ENCODE measurements at regions not wholly inside any gene's neighbourhood (a gene's known extent, or its start where the extent isn't known, plus 50 kb on each side); places are given as distances from the start of the nearest gene placed in this dataset.

DNA sequence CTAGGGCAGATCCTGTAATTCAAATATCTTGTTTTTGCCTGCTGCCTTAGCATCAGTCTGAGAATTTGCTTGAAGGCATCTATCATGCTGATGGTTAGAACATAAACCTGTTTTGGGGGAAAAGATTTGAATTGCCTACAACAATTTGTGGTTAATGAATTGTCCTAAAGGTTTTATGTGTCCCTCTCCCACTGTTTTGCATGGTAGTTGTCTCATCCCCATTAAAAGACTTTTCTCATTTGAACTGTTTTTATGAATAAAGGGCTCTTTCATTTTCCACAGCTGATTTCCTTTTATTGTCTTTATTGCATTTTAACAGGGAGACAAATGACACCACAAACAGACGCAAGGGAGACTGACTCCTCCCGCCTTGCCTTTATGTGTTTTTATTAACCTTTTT, 275.6 kb downstream of the PIK3C3 start:
- Histone ChIP-seq H3K27ac (no peak overlapping the region), H3K4me3 (no peak overlapping the region), H3K36me3 (no peaks in the 10 kb centered on the region), H3K27me3 (no peaks in the 10 kb centered on the region), H3K4me1 (no peaks in the 10 kb centered on the region), H3K9me3 (no peaks in the 10 kb centered on the region)
- no peak for DNase-seq
- intact Hi-C loops (cut with DNase I; ENCODE audit: low total_unique reads), result no loop called here
- TF ChIP-seq, protein P1, sequence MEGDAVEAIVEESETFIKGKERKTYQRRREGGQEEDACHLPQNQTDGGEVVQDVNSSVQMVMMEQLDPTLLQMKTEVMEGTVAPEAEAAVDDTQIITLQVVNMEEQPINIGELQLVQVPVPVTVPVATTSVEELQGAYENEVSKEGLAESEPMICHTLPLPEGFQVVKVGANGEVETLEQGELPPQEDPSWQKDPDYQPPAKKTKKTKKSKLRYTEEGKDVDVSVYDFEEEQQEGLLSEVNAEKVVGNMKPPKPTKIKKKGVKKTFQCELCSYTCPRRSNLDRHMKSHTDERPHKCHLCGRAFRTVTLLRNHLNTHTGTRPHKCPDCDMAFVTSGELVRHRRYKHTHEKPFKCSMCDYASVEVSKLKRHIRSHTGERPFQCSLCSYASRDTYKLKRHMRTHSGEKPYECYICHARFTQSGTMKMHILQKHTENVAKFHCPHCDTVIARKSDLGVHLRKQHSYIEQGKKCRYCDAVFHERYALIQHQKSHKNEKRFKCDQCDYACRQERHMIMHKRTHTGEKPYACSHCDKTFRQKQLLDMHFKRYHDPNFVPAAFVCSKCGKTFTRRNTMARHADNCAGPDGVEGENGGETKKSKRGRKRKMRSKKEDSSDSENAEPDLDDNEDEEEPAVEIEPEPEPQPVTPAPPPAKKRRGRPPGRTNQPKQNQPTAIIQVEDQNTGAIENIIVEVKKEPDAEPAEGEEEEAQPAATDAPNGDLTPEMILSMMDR (IDR thresholded peaks at IDR 0.05), result no peak

DNA sequence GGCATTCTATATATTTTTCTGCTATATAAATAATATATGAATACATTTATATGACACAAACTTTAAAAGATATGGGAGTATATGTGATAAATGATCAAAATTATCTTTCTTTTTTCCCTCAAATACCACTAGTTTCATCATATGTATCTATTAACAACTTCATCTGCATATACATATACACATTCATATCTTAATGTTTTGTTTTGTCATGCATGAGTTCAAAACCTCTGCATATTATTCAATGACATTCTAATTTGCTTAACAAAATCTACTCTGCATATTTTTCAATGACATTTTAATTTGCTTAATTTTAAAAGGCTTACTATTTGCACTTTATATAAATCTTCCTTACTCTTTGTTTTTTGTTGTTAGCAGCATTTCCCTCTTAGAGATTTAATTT, 276.2 kb downstream of the PIK3C3 start:
- H3K36me3 ChIP-seq, result no peaks in the 10 kb centered on the region
- H3K9me3 ChIP-seq, result no peaks in the 10 kb centered on the region
- intact Hi-C loops (cut with DNase I; ENCODE audit: low total_unique reads), result no loop called here
- H3K4me3 ChIP-seq, result no peak overlapping the region
- no peak for DNase-seq
- TF ChIP-seq, protein P1 (IDR thresholded peaks at IDR 0.05), result no peak
- no peak overlapping the region for H3K27ac ChIP-seq
- no peaks in the 10 kb centered on the region for H3K27me3 ChIP-seq
- no peaks in the 10 kb centered on the region for H3K4me1 ChIP-seq

- TF ChIP-seq, protein P1 (IDR thresholded peaks at IDR 0.05), result no peak
- H3K27me3 ChIP-seq, result no peaks in the 10 kb centered on the region
- H3K36me3 ChIP-seq, result no peaks in the 10 kb centered on the region
- intact Hi-C loops (cut with DNase I; ENCODE audit: low total_unique reads), result no loop called here
- H3K9me3 ChIP-seq, result no peaks in the 10 kb centered on the region
- DNase-seq, result no peak
- no peak overlapping the region for H3K4me3 ChIP-seq
- H3K4me1 ChIP-seq, result no peaks in the 10 kb centered on the region
- no peak overlapping the region for H3K27ac ChIP-seq
Measured at GRCh38 chr18:42231796-42232195, 276.8 kb downstream of the PIK3C3 start.

GRCh38 chr18:42233908-42234307, 278.9 kb downstream of the PIK3C3 start:
- no peak overlapping the region for H3K27ac ChIP-seq

DNA sequence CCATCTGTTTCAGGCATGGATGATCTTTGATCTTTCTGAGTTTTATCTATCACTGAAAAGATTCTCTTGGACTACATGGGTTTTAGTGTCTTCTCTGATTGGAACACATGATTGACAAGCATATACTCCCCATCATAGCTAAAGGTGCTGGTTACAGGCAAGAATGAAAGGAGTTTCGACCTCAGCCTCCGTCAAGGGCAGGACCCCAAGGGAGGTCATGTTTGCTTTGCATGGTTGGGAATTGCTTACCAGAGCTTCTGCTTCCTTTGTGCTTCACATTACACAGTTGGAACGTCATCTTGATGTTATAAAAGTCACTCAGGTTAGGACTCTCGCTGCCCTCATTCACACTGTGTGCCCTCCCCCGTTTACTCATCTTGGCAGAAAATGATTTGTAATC, 287.7 kb downstream of the PIK3C3 start:
- H3K9me3 ChIP-seq, result no peaks in the 10 kb centered on the region
- TF ChIP-seq, protein P1 (IDR thresholded peaks at IDR 0.05), result no peak
- no peak overlapping the region for H3K27ac ChIP-seq
- H3K4me1 ChIP-seq, result peaks cover 0 to 10% (median 0%) of the 10 kb centered on the region in 4 donors
- intact Hi-C loops (cut with DNase I; ENCODE audit: low total_unique reads), result no loop called here
- no peaks in the 10 kb centered on the region for H3K27me3 ChIP-seq
- DNase-seq, result no peak
- H3K36me3 ChIP-seq, result no peaks in the 10 kb centered on the region
- no peak overlapping the region for H3K4me3 ChIP-seq

More at GRCh38 chr18:42233908-42234307, 278.9 kb downstream of the PIK3C3 start:
- DNase-seq, result no peak
- TF ChIP-seq, protein P1 (IDR thresholded peaks at IDR 0.05), result no peak
- intact Hi-C loops (cut with DNase I; ENCODE audit: low total_unique reads), result no loop called here
- H3K36me3 ChIP-seq, result no peaks in the 10 kb centered on the region
- no peaks in the 10 kb centered on the region for H3K27me3 ChIP-seq
- no peak overlapping the region for H3K4me3 ChIP-seq
- no peaks in the 10 kb centered on the region for H3K9me3 ChIP-seq
- no peaks in the 10 kb centered on the region for H3K4me1 ChIP-seq

GRCh38 chr18:42245137-42245536, 290.1 kb downstream of the PIK3C3 start:
- no peaks in the 10 kb centered on the region for H3K27me3 ChIP-seq

More at GRCh38 chr18:42245137-42245536, 290.1 kb downstream of the PIK3C3 start:
- no peaks in the 10 kb centered on the region for H3K9me3 ChIP-seq
- TF ChIP-seq, protein P1 (IDR thresholded peaks at IDR 0.05), result no peak
- H3K36me3 ChIP-seq, result no peaks in the 10 kb centered on the region
- H3K4me1 ChIP-seq, result peaks cover 0 to 10% (median 0%) of the 10 kb centered on the region in 4 donors
- DNase-seq, result no peak
- H3K4me3 ChIP-seq, result no peak overlapping the region
- intact Hi-C loops (cut with DNase I; ENCODE audit: low total_unique reads), result no loop called here
- H3K27ac ChIP-seq, result no peak overlapping the region

Measured in tibial artery (tissue), 4 donors.